ENCODE measurements at regions not wholly inside any gene's neighbourhood (a gene's known extent, or its start where the extent isn't known, plus 50 kb on each side); places are given as distances from the start of the nearest gene placed in this dataset.
A peak's percentile ranks its signal among the peaks of the same experiment; 100 is the strongest.

DNA sequence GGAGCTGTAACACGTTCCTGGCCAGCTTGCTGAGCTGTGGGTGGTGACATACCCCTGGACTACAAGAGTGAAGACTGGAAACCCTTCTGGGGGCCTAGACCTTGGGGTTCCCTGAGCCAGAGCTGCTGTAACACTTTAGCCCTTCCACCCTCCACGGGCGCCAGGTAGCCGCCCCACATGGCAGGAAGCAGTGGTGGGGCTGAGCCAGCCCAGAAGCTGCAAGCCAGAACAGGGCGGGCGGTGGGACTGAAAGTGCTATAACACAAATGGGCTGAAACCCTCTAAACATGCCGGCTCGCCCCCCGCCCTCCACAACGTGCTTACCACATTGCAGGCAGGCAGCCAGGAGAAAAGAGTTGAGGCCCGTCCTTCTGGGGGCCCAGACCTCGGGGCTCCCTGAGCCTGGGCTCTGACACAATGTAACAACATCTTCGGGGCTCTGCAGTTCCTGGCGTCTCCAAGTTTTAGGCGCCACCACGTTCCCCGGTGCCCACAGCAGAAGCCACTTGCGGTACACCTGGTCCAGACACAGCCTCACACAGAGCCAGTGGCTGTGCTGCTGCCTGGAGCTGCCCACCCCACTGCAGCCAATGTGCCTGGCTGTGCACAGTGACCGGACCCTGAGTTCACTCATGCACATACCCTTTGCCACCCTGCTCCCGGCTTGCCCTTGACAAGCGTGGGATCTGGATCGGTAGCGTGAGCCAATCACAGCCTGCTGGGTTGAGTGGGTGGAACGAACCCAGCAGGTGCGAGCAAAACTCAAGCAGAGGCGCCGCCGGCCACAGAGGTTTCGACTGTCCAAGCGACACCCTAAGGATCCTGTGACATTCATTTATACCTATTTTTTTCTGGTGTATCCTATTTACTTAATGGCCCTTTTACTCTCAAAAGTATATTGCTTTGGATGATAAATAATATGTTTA is 127.4 kb upstream of the FHL2 start:
- Mint-ChIP-seq H3K27ac (no peak overlapping the region), H3K36me3 (no peaks in the 10 kb centered on the region), H3K9me3 (no peaks in the 10 kb centered on the region), H3K27me3 (peaks cover 0 to 8% (median 0%) of the 10 kb centered on the region in 5 donors), H3K4me3 (no peak overlapping the region), H3K4me1 (no peaks in the 10 kb centered on the region)
- H3K36me3 ChIP-seq (ENCODE audit: control insufficient read depth in 2 of 3, insufficient read depth in 3 of 3, low read length in 3 of 3) = no peaks in the 10 kb centered on the region
- no peak for ATAC-seq
- no peaks in the 10 kb centered on the region for H3K4me1 ChIP-seq (ENCODE audit: control insufficient read depth in 2 of 2, insufficient read depth in 2 of 2, low read length in 2 of 2)
- intact Hi-C loops (cut with micrococcal nuclease) = no loop called here
- POLR2A ChIA-PET = no interaction called here
- H3K4me3 ChIP-seq (ENCODE audit: low read length) = no peak overlapping the region
- DNase-seq = no peak
- no peak overlapping the region for H3K27ac ChIP-seq (ENCODE audit: low read depth, low read length)
- no peaks in the 10 kb centered on the region for H3K27me3 ChIP-seq (ENCODE audit: control insufficient read depth in 2 of 2, insufficient read depth in 2 of 2, low read length in 2 of 2)
- CTCF ChIA-PET = interaction anchor here (0.6 to 2.3 kb wide), 3 partner anchors 30 to 157 kb away, joined by 3 to 7 read pairs (median 5); no protein-coding TSS in a partner anchor
- no peaks in the 10 kb centered on the region for H3K9me3 ChIP-seq (ENCODE audit: control insufficient read depth in 2 of 3, low read length in 3 of 3)

DNA sequence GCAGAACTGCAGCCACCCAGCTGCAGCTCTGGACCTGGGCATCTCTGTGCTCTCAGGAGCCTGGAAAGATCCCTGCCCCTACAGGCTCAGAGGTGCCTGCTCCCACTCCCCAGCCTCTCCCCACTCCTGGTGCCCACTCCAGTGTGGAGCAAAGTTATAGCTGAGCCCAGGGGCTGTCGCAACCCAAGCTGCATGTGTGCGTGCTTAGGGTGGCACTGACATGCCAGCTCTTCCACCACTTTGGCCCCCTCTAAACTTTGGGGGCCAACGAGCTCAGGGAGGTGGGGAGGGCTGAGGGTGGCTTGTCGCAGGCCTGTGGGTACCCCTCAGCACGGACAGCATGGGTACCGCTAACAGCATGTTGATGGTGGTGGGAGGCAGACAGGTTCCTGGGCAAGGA is 126.3 kb upstream of the FHL2 start:
- no peak overlapping the region for H3K4me3 Mint-ChIP-seq
- no peaks in the 10 kb centered on the region for H3K27me3 ChIP-seq (ENCODE audit: control insufficient read depth in 2 of 2, insufficient read depth in 2 of 2, low read length in 2 of 2)
- H3K9me3 ChIP-seq (ENCODE audit: control insufficient read depth in 2 of 3, low read length in 3 of 3) = no peaks in the 10 kb centered on the region
- H3K4me1 ChIP-seq (ENCODE audit: control insufficient read depth in 2 of 2, insufficient read depth in 2 of 2, low read length in 2 of 2) = no peaks in the 10 kb centered on the region
- no peaks in the 10 kb centered on the region for H3K36me3 Mint-ChIP-seq
- ATAC-seq = no peak
- intact Hi-C loops (cut with micrococcal nuclease) = no loop called here
- POLR2A ChIA-PET = no interaction called here
- H3K4me1 Mint-ChIP-seq = no peaks in the 10 kb centered on the region
- no peak overlapping the region for H3K4me3 ChIP-seq (ENCODE audit: low read length)
- no peak for DNase-seq
- peaks cover 0 to 11% (median 0%) of the 10 kb centered on the region in 5 donors for H3K27me3 Mint-ChIP-seq
- no peaks in the 10 kb centered on the region for H3K36me3 ChIP-seq (ENCODE audit: control insufficient read depth in 2 of 3, insufficient read depth in 3 of 3, low read length in 3 of 3)
- no peaks in the 10 kb centered on the region for H3K9me3 Mint-ChIP-seq
- H3K27ac ChIP-seq (ENCODE audit: low read depth, low read length) = no peak overlapping the region
- CTCF ChIA-PET = interaction anchor here (1.1 to 2.3 kb wide), 2 partner anchors 155 to 156 kb away, joined by 5 to 7 read pairs; no protein-coding TSS in a partner anchor
- H3K27ac Mint-ChIP-seq = no peak overlapping the region

DNA sequence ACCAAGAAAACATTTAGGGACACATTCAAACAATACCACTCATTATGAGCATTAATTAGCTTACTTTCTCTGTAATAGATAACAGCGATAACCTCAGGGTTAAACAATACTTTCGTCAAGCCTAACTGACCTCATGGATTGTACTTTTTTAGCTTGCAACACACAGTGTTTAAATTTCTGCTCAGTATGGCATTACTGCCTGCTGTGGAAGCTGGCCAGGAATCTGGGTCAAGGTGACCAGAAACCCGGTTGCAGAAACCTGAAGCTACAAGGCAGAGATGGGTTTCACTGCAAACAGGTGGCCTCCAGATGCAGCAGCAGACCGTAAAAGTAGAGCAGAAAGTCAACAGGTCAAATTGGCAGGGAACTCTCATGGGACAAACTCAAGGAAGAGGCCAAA is 123.8 kb upstream of the FHL2 start:
- Histone ChIP-seq H3K27ac (ENCODE audit: low read depth, low read length) (no peak overlapping the region), H3K4me3 (ENCODE audit: low read length) (no peak overlapping the region), H3K4me1 (ENCODE audit: control insufficient read depth in 2 of 2, insufficient read depth in 2 of 2, low read length in 2 of 2) (no peaks in the 10 kb centered on the region), H3K27me3 (ENCODE audit: control insufficient read depth in 2 of 2, insufficient read depth in 2 of 2, low read length in 2 of 2) (no peaks in the 10 kb centered on the region), H3K36me3 (ENCODE audit: control insufficient read depth in 2 of 3, insufficient read depth in 3 of 3, low read length in 3 of 3) (no peaks in the 10 kb centered on the region), H3K9me3 (ENCODE audit: control insufficient read depth in 2 of 3, low read length in 3 of 3) (no peaks in the 10 kb centered on the region)
- ChIA-PET CTCF (interaction anchor here (0.6 to 4.8 kb wide), 5 partner anchors 155 to 416 kb away, joined by 3 to 52 read pairs (median 5); no protein-coding TSS in a partner anchor), POLR2A (interaction anchor here (0.6 kb wide), 2 partner anchors 9 to 290 kb away, joined by 3 to 5 read pairs; no protein-coding TSS in a partner anchor)
- intact Hi-C loops (cut with micrococcal nuclease) = loop anchor here in 1 of 2 donors (5.0 kb wide), 1 partner anchor 235 kb away; no protein-coding TSS in a partner anchor
- H3K4me3 Mint-ChIP-seq = no peak overlapping the region
- DNase-seq (no peak), ATAC-seq (no peak)
- no peaks in the 10 kb centered on the region for H3K4me1 Mint-ChIP-seq
- H3K9me3 Mint-ChIP-seq = peaks cover 0 to 2% (median 0%) of the 10 kb centered on the region in 11 donors
- H3K27ac Mint-ChIP-seq = no peak overlapping the region
- H3K27me3 Mint-ChIP-seq = peaks cover 0 to 6% (median 0%) of the 10 kb centered on the region in 5 donors
- H3K36me3 Mint-ChIP-seq = no peaks in the 10 kb centered on the region

DNA sequence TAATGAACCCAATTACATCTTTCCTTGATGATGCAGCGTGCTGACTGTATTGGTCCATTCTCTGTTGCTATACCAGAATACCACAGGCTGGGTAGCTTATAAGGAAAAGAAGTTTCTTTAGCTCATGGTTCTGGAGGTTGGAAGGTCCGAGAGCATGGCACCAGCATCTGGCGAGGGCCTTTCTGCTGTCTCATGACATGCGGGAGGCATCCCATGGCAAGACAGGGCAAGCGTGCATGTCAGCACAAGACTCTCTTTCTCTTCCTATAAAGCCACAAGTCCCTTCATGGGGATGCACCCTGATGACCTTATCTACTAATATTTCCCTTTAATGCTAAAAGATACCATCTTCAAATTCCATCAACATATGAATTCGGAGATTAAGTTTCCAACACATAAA is 122.8 kb upstream of the FHL2 start:
- peaks cover 0 to 2% (median 0%) of the 10 kb centered on the region in 11 donors for H3K9me3 Mint-ChIP-seq
- ATAC-seq (no peak), DNase-seq (no peak)
- Histone ChIP-seq H3K27ac (ENCODE audit: low read depth, low read length) (no peak overlapping the region), H3K9me3 (ENCODE audit: control insufficient read depth in 2 of 3, low read length in 3 of 3) (no peaks in the 10 kb centered on the region), H3K27me3 (ENCODE audit: control insufficient read depth in 2 of 2, insufficient read depth in 2 of 2, low read length in 2 of 2) (no peaks in the 10 kb centered on the region), H3K4me3 (ENCODE audit: low read length) (no peak overlapping the region), H3K4me1 (ENCODE audit: control insufficient read depth in 2 of 2, insufficient read depth in 2 of 2, low read length in 2 of 2) (no peaks in the 10 kb centered on the region), H3K36me3 (ENCODE audit: control insufficient read depth in 2 of 3, insufficient read depth in 3 of 3, low read length in 3 of 3) (no peaks in the 10 kb centered on the region)
- ChIA-PET POLR2A (no interaction called here), CTCF (interaction anchor here (0.7 to 4.8 kb wide), 6 partner anchors 10 to 166 kb away, joined by 3 to 52 read pairs (median 3); no protein-coding TSS in a partner anchor)
- intact Hi-C loops (cut with micrococcal nuclease) = loop anchor here (1.0 to 5.0 kb wide), 4 partner anchors 67 to 234 kb away; no protein-coding TSS in a partner anchor
- H3K27me3 Mint-ChIP-seq = peaks cover 0 to 6% (median 0%) of the 10 kb centered on the region in 5 donors
- H3K36me3 Mint-ChIP-seq = no peaks in the 10 kb centered on the region
- H3K4me3 Mint-ChIP-seq = no peak overlapping the region
- H3K4me1 Mint-ChIP-seq = no peaks in the 10 kb centered on the region
- H3K27ac Mint-ChIP-seq = no peak overlapping the region

DNA sequence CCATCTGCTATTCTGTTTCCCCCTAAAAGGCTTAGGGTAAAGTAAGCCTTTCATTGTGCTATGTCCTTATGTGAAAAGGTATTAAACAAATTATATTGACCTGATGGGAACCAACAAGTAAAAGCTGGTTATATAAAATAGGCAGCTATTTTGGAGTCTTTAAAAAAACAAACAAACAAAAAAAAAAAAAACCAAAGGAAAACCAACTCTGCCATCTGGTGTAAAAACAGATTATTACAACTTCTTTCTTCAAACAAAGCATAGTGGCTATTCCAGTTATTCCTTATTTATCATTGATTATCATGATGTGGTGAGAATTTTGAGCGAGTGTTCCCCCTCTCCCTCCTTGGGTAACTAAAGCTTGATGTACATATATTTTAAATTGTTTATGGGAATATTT is 122.3 kb upstream of the FHL2 start:
- no peak overlapping the region for H3K4me3 Mint-ChIP-seq
- no peaks in the 10 kb centered on the region for H3K36me3 Mint-ChIP-seq
- Histone ChIP-seq H3K4me1 (ENCODE audit: control insufficient read depth in 2 of 2, insufficient read depth in 2 of 2, low read length in 2 of 2) (no peaks in the 10 kb centered on the region), H3K27me3 (ENCODE audit: control insufficient read depth in 2 of 2, insufficient read depth in 2 of 2, low read length in 2 of 2) (no peaks in the 10 kb centered on the region), H3K36me3 (ENCODE audit: control insufficient read depth in 2 of 3, insufficient read depth in 3 of 3, low read length in 3 of 3) (no peaks in the 10 kb centered on the region), H3K27ac (ENCODE audit: low read depth, low read length) (no peak overlapping the region), H3K4me3 (ENCODE audit: low read length) (no peak overlapping the region), H3K9me3 (ENCODE audit: control insufficient read depth in 2 of 3, low read length in 3 of 3) (no peaks in the 10 kb centered on the region)
- H3K9me3 Mint-ChIP-seq = peaks cover 0 to 2% (median 0%) of the 10 kb centered on the region in 11 donors
- POLR2A ChIA-PET = interaction anchor here (0.5 kb wide), 1 partner anchor 17 kb away, joined by 3 read pairs; no protein-coding TSS in a partner anchor
- DNase-seq (peak in 4 of 9 donors; percentile 8 to 16 (median 16)), ATAC-seq (no peak)
- intact Hi-C loops (cut with micrococcal nuclease) = loop anchor here (1.0 to 5.0 kb wide), 4 partner anchors 66 to 234 kb away; no protein-coding TSS in a partner anchor
- H3K4me1 Mint-ChIP-seq = no peaks in the 10 kb centered on the region
- H3K27ac Mint-ChIP-seq = no peak overlapping the region
- CTCF ChIA-PET = interaction anchor here (0.6 to 4.8 kb wide), 10 partner anchors 11 to 530 kb away, joined by 3 to 52 read pairs (median 3); no protein-coding TSS in a partner anchor
- H3K27me3 Mint-ChIP-seq = peaks cover 0 to 6% (median 1%) of the 10 kb centered on the region in 5 donors

DNA sequence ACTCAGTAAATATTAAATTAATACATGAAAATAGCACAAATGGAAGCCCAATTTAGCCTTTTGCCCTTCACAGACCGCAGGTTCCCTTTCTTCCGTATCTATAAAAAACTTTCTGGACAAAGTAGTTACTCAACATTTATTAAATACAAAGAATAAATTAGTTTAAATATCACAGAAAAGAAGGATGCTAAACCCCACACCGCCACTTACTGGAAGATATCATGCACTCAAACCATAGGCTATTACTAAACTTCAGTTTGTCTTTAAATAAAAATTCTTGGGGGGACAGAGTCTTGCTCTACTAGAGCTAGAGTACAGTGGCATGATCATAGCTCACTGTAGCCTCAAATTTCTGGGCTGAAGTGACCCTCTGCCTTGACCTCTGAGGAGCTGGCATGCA is 120.7 kb upstream of the FHL2 start:
- Mint-ChIP-seq H3K4me1 (no peaks in the 10 kb centered on the region), H3K27ac (no peak overlapping the region), H3K27me3 (peaks cover 0 to 11% (median 6%) of the 10 kb centered on the region in 5 donors), H3K9me3 (peaks cover 0 to 2% (median 0%) of the 10 kb centered on the region in 11 donors), H3K36me3 (no peaks in the 10 kb centered on the region), H3K4me3 (no peak overlapping the region)
- ChIA-PET POLR2A (no interaction called here), CTCF (interaction anchor here (0.7 to 4.8 kb wide), 3 partner anchors 76 to 175 kb away, joined by 3 to 52 read pairs (median 5); no protein-coding TSS in a partner anchor)
- no peaks in the 10 kb centered on the region for H3K36me3 ChIP-seq (ENCODE audit: control insufficient read depth in 2 of 3, insufficient read depth in 3 of 3, low read length in 3 of 3)
- no peak overlapping the region for H3K4me3 ChIP-seq (ENCODE audit: low read length)
- H3K27ac ChIP-seq (ENCODE audit: low read depth, low read length) = no peak overlapping the region
- intact Hi-C loops (cut with micrococcal nuclease) = no loop called here
- DNase-seq (no peak), ATAC-seq (no peak)
- H3K9me3 ChIP-seq (ENCODE audit: control insufficient read depth in 2 of 3, low read length in 3 of 3) = no peaks in the 10 kb centered on the region
- no peaks in the 10 kb centered on the region for H3K4me1 ChIP-seq (ENCODE audit: control insufficient read depth in 2 of 2, insufficient read depth in 2 of 2, low read length in 2 of 2)
- H3K27me3 ChIP-seq (ENCODE audit: control insufficient read depth in 2 of 2, insufficient read depth in 2 of 2, low read length in 2 of 2) = no peaks in the 10 kb centered on the region
